ENCODE measurements at regions not wholly inside any gene's neighbourhood (a gene's known extent, or its start where the extent isn't known, plus 50 kb on each side); places are given as distances from the start of the nearest gene placed in this dataset.

DNA sequence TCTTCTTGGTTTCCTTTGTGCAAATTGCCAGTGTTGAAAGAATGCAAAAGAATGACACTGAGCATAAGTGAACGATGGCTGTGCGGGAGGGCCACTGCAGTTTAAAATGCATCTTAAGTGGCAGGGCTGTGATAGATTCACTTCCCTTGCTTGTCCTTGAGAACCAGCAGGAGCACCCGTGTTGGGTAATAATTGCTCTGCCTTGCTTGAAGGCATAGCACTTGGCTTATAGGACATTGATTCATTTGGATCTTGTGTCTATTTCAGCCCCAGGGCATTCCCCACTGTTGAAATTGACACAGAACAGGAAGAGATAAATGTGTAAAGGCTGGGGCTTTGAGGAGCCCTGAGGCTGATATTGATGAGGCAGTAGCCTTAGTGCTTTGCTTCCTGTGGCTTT is 1003.7 kb upstream of the GYPC start:
- H3K4me3 ChIP-seq (ENCODE audit: low read length, poor library complexity, severe bottlenecking), result no peak overlapping the region

DNA sequence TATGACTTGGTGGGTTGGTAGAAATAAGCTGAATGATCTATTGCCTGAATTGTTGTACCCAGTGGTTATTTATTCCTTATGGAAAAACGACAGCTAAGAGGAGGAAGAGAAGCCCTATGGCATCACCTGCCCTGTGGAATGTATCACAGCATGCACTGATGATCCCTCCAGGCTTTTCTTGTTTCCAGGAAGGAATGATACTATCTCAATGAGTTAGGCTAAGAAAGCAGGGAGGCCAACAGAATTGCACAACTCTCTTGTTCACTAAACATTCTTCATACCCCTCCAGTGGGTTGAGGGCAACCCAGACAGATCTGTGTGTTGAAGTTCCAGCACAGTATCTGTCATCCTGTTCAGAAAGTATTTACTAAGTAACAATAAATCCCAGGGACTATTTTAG is 1001.7 kb upstream of the GYPC start:
- no peaks in the 10 kb centered on the region for H3K9me2 ChIP-seq (replicated peaks; ENCODE audit: low read depth, low read length)
- H3F3A ChIP-seq (ENCODE audit: low read depth), result no peaks in the 10 kb centered on the region
- no peak overlapping the region for H3K4me2 ChIP-seq (ENCODE audit: low read depth, low read length, poor library complexity, severe bottlenecking)
- H4K20me1 ChIP-seq (ENCODE audit: insufficient read depth, low read length, poor library complexity, severe bottlenecking), result no peaks in the 10 kb centered on the region
- TF ChIP-seq, protein P1, sequence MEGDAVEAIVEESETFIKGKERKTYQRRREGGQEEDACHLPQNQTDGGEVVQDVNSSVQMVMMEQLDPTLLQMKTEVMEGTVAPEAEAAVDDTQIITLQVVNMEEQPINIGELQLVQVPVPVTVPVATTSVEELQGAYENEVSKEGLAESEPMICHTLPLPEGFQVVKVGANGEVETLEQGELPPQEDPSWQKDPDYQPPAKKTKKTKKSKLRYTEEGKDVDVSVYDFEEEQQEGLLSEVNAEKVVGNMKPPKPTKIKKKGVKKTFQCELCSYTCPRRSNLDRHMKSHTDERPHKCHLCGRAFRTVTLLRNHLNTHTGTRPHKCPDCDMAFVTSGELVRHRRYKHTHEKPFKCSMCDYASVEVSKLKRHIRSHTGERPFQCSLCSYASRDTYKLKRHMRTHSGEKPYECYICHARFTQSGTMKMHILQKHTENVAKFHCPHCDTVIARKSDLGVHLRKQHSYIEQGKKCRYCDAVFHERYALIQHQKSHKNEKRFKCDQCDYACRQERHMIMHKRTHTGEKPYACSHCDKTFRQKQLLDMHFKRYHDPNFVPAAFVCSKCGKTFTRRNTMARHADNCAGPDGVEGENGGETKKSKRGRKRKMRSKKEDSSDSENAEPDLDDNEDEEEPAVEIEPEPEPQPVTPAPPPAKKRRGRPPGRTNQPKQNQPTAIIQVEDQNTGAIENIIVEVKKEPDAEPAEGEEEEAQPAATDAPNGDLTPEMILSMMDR (conservative IDR thresholded peaks at IDR 0.05; ENCODE audit: low read length), result no peak
- no peak for TF ChIP-seq EZH2phosphoT487 (IDR thresholded peaks at IDR 0.05; ENCODE audit: borderline replicate concordance)
- no peak overlapping the region for H3K4me3 ChIP-seq (ENCODE audit: low read length, poor library complexity, severe bottlenecking)
- no peak overlapping the region for H3K9ac ChIP-seq (ENCODE audit: low read depth, low read length, poor library complexity, severe bottlenecking)
- no peak overlapping the region for H2AFZ ChIP-seq (ENCODE audit: low read length)
- H3K36me3 ChIP-seq (ENCODE audit: insufficient read depth, low read length), result no peaks in the 10 kb centered on the region
- H3K27me3 ChIP-seq (ENCODE audit: insufficient read depth, low read length, poor library complexity, severe bottlenecking), result no peaks in the 10 kb centered on the region
- no peaks in the 10 kb centered on the region for H3K79me2 ChIP-seq (ENCODE audit: insufficient read depth, low read length)
- no peaks in the 10 kb centered on the region for H3K4me1 ChIP-seq (ENCODE audit: insufficient read depth, low read length, poor library complexity, severe bottlenecking)
- H3K9me3 ChIP-seq (ENCODE audit: insufficient read depth, low read depth, low read length), result no peaks in the 10 kb centered on the region

More for the DNA sequence above, 1003.7 kb upstream of the GYPC start:
- no peaks in the 10 kb centered on the region for H3F3A ChIP-seq (ENCODE audit: low read depth)
- no peaks in the 10 kb centered on the region for H3K9me3 ChIP-seq (ENCODE audit: insufficient read depth, low read depth, low read length)
- no peaks in the 10 kb centered on the region for H3K27me3 ChIP-seq (ENCODE audit: insufficient read depth, low read length, poor library complexity, severe bottlenecking)
- no peaks in the 10 kb centered on the region for H3K36me3 ChIP-seq (ENCODE audit: insufficient read depth, low read length)
- H4K20me1 ChIP-seq (ENCODE audit: insufficient read depth, low read length, poor library complexity, severe bottlenecking), result no peaks in the 10 kb centered on the region
- no peaks in the 10 kb centered on the region for H3K4me1 ChIP-seq (ENCODE audit: insufficient read depth, low read length, poor library complexity, severe bottlenecking)
- no peak overlapping the region for H3K9ac ChIP-seq (ENCODE audit: low read depth, low read length, poor library complexity, severe bottlenecking)
- H2AFZ ChIP-seq (ENCODE audit: low read length), result no peak overlapping the region
- H3K4me2 ChIP-seq (ENCODE audit: low read depth, low read length, poor library complexity, severe bottlenecking), result no peak overlapping the region
- no peaks in the 10 kb centered on the region for H3K9me2 ChIP-seq (replicated peaks; ENCODE audit: low read depth, low read length)
- H3K79me2 ChIP-seq (ENCODE audit: insufficient read depth, low read length), result no peaks in the 10 kb centered on the region
- TF ChIP-seq, protein P1 (conservative IDR thresholded peaks at IDR 0.05; ENCODE audit: low read length), result no peak
- no peak for TF ChIP-seq EZH2phosphoT487 (IDR thresholded peaks at IDR 0.05; ENCODE audit: borderline replicate concordance)

DNA sequence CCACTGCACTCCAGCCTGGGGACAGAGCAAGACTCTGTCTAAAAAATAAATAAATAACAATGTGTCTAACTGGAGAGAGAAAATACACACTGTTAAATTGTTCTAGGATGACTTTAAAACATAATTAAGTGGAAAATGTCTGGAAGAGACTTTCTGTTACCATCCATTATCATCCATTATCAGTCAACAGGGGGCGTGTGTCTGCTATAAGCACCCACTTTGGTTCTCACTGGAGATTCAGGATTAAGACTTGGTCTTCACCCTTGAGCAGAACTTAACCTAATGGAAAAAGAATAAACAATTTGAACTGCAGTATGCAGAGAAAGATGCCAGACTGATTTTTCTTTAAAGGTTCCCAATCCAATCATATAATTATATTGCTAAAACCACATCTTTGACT is 999.8 kb upstream of the GYPC start:
- H3K9me3 ChIP-seq (ENCODE audit: insufficient read depth, low read depth, low read length), result no peaks in the 10 kb centered on the region
- no peaks in the 10 kb centered on the region for H3K9me2 ChIP-seq (replicated peaks; ENCODE audit: low read depth, low read length)
- H3K27me3 ChIP-seq (ENCODE audit: insufficient read depth, low read length, poor library complexity, severe bottlenecking), result no peaks in the 10 kb centered on the region
- no peaks in the 10 kb centered on the region for H3K79me2 ChIP-seq (ENCODE audit: insufficient read depth, low read length)
- no peaks in the 10 kb centered on the region for H3K36me3 ChIP-seq (ENCODE audit: insufficient read depth, low read length)
- H3K4me1 ChIP-seq (ENCODE audit: insufficient read depth, low read length, poor library complexity, severe bottlenecking), result no peaks in the 10 kb centered on the region
- no peak overlapping the region for H2AFZ ChIP-seq (ENCODE audit: low read length)
- no peak overlapping the region for H3K4me3 ChIP-seq (ENCODE audit: low read length, poor library complexity, severe bottlenecking)
- no peak for TF ChIP-seq EZH2phosphoT487 (IDR thresholded peaks at IDR 0.05; ENCODE audit: borderline replicate concordance)
- TF ChIP-seq, protein P1 (conservative IDR thresholded peaks at IDR 0.05; ENCODE audit: low read length), result peak; percentile 25
- H4K20me1 ChIP-seq (ENCODE audit: insufficient read depth, low read length, poor library complexity, severe bottlenecking), result no peaks in the 10 kb centered on the region
- H3K4me2 ChIP-seq (ENCODE audit: low read depth, low read length, poor library complexity, severe bottlenecking), result no peak overlapping the region
- H3F3A ChIP-seq (ENCODE audit: low read depth), result no peaks in the 10 kb centered on the region
- no peak overlapping the region for H3K9ac ChIP-seq (ENCODE audit: low read depth, low read length, poor library complexity, severe bottlenecking)

Data from Loucy (cell line).